ENCODE measurements at regions not wholly inside any gene's neighbourhood (a gene's known extent, or its start where the extent isn't known, plus 50 kb on each side); places are given as distances from the start of the nearest gene placed in this dataset.

DNA sequence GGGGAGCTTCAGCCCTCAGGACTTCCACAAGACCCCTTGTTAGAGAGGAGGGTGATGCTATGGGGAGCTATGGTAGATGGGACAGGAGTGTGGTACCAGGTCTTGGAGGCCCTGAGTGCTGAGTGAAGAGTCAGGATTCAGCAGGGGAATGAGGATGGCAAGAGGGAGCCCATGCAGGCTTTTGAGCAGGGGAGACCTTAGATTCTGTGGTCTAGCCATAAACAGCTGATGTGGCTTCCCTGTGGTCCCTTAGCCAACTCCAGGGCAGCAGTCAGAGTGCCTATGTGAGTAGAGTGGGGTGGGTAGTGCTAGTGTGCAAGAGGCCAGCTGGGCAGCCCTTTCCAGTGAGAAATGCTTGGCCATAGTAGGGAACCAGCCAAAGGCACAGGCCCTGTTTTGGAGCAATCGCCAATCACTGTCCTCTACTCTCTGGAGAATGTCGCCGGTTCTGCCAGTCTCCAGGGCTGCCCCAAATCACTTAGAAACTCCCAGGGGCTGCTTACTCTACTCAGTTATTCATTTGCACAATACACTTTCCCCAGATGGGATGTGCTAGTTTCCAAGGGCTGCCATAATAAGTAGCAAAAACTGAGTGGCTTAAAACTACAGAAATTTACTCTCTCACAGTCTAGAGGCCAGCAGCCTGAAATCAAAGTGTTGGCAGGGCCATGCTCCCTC lies 310.5 kb downstream of the SMAD2 start:
- no peak overlapping the region for H3K4me3 ChIP-seq (replicated peaks; ENCODE audit: low read depth, low read length)

DNA sequence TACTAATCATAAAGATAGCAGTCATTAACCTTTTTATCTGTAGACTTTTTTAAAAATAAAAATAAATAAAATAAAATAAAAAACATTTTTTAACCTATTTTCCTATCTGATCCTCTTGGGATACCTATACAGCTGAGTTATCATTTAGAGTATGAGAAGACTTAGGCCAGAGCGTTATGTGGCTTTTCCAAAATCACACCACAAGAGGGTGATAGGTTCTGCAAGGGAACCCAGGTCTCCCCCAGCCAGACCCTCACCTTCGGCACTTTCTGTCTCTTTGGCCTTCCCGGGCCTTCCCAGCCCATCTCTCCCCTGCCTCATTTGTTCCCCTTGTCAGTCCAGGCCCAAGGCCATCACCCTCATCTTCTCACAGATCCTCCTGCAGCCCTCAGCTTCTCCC lies 311.7 kb downstream of the SMAD2 start:
- no peak for DNase-seq (ENCODE audit: extremely low read depth, insufficient read length)
- TF ChIP-seq, protein P1, sequence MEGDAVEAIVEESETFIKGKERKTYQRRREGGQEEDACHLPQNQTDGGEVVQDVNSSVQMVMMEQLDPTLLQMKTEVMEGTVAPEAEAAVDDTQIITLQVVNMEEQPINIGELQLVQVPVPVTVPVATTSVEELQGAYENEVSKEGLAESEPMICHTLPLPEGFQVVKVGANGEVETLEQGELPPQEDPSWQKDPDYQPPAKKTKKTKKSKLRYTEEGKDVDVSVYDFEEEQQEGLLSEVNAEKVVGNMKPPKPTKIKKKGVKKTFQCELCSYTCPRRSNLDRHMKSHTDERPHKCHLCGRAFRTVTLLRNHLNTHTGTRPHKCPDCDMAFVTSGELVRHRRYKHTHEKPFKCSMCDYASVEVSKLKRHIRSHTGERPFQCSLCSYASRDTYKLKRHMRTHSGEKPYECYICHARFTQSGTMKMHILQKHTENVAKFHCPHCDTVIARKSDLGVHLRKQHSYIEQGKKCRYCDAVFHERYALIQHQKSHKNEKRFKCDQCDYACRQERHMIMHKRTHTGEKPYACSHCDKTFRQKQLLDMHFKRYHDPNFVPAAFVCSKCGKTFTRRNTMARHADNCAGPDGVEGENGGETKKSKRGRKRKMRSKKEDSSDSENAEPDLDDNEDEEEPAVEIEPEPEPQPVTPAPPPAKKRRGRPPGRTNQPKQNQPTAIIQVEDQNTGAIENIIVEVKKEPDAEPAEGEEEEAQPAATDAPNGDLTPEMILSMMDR (IDR thresholded peaks at IDR 0.05; ENCODE audit: insufficient read depth, low read length, poor library complexity, severe bottlenecking) = no peak

More for the DNA sequence above, 310.5 kb downstream of the SMAD2 start:
- TF ChIP-seq, protein P1 (IDR thresholded peaks at IDR 0.05; ENCODE audit: insufficient read depth, low read length, poor library complexity, severe bottlenecking) = no peak
- no peaks in the 10 kb centered on the region for H3K27me3 ChIP-seq (replicated peaks; ENCODE audit: control insufficient read depth, insufficient read depth, low read length)
- DNase-seq (ENCODE audit: extremely low read depth, insufficient read length) = no peak
- no peaks in the 10 kb centered on the region for H3K36me3 ChIP-seq (ENCODE audit: control insufficient read depth, insufficient read depth, low read length)

DNA sequence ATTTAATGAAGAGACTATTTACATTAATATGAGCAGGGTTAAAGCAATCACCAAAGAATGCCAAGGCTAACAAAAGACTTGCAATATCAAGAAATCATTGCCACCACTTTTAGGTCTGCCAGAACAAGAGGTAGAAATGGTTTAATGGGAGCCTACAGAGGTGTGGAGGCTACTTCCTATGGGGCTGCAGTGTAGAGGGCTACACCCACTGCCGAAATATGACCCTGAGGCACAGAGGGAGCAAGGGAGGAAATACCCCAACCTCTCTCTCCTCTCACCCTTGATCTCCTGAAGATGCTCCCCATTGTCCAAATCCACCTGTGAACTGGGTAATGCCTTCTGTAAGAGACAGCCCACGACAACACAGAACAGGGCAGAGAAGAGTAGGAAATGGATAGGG lies 315.4 kb downstream of the SMAD2 start:
- TF ChIP-seq, protein P1 (IDR thresholded peaks at IDR 0.05; ENCODE audit: insufficient read depth, low read length, poor library complexity, severe bottlenecking) = no peak
- Histone ChIP-seq H3K4me3 (replicated peaks; ENCODE audit: low read depth, low read length) (no peak overlapping the region), H3K27me3 (replicated peaks; ENCODE audit: control insufficient read depth, insufficient read depth, low read length) (peaks cover 1% of the 10 kb centered on the region; the same call in 1 of the 2 replicates), H3K36me3 (ENCODE audit: control insufficient read depth, insufficient read depth, low read length) (no peaks in the 10 kb centered on the region)
- no peak for DNase-seq (ENCODE audit: extremely low read depth, insufficient read length)

More for the DNA sequence above, 311.7 kb downstream of the SMAD2 start:
- H3K36me3 ChIP-seq (ENCODE audit: control insufficient read depth, insufficient read depth, low read length) = no peaks in the 10 kb centered on the region
- H3K27me3 ChIP-seq (replicated peaks; ENCODE audit: control insufficient read depth, insufficient read depth, low read length) = no peaks in the 10 kb centered on the region
- H3K4me3 ChIP-seq (replicated peaks; ENCODE audit: low read depth, low read length) = no peak overlapping the region

DNA sequence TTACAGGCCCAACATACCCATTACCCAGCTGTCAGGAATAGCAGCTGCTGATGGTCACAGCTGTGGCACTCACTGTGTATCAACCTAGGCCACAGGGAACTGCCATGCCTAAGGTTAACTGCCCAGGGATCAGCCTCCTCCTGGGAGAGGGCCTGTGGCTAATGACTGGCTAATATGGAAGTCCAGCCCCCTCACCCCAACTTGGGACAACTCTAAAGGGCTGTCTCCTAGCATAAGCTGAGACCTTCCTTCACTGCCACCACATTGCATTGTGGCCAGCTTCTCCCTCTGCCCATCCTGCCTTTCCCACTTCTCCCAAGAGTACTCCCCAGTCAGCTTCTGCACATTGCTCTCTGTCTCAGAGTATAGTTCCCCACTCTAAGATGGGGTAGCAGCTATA lies 316.5 kb downstream of the SMAD2 start:
- DNase-seq (ENCODE audit: extremely low read depth, insufficient read length) = no peak
- no peaks in the 10 kb centered on the region for H3K36me3 ChIP-seq (ENCODE audit: control insufficient read depth, insufficient read depth, low read length)
- TF ChIP-seq, protein P1 (IDR thresholded peaks at IDR 0.05; ENCODE audit: insufficient read depth, low read length, poor library complexity, severe bottlenecking) = no peak
- H3K4me3 ChIP-seq (replicated peaks; ENCODE audit: low read depth, low read length) = no peak overlapping the region
- H3K27me3 ChIP-seq (replicated peaks; ENCODE audit: control insufficient read depth, insufficient read depth, low read length) = peaks cover 1% of the 10 kb centered on the region; the same call in 1 of the 2 replicates

DNA sequence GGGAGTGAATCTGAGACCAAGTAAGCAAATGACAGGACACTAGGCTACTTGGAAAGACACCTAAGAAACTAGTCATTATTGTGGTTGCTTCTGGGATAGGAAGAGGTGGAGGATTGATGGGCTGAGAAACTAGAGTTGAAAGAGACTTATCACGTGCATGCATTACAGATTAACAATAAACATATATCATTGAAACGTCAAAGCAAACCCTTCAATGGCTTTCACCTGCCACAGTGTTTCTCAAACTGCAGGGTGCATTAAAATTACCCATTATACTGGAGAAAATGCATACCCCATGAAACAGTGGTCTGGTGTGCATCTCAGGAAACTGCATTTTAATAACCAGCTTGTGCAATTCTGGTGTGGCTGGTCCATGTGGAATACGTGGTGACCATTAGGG lies 318.8 kb downstream of the SMAD2 start:
- Histone ChIP-seq H3K27me3 (replicated peaks; ENCODE audit: control insufficient read depth, insufficient read depth, low read length) (peaks cover 1% of the 10 kb centered on the region), H3K36me3 (ENCODE audit: control insufficient read depth, insufficient read depth, low read length) (no peaks in the 10 kb centered on the region), H3K4me3 (replicated peaks; ENCODE audit: low read depth, low read length) (no peak overlapping the region)
- TF ChIP-seq, protein P1 (IDR thresholded peaks at IDR 0.05; ENCODE audit: insufficient read depth, low read length, poor library complexity, severe bottlenecking) = no peak
- no peak for DNase-seq (ENCODE audit: extremely low read depth, insufficient read length)
